ENCODE measurements at regions not wholly inside any gene's neighbourhood (a gene's known extent, or its start where the extent isn't known, plus 50 kb on each side); places are given as distances from the start of the nearest gene placed in this dataset.

- Histone ChIP-seq H3K4me3 (no peak overlapping the region), H3K9me3 (no peaks in the 10 kb centered on the region), H3K36me3 (no peaks in the 10 kb centered on the region), H3K27me3 (no peaks in the 10 kb centered on the region), H3K9ac (no peak overlapping the region), H3K27ac (no peak overlapping the region), H3K4me2 (no peak overlapping the region), H3K4me1 (peaks cover 5% of the 10 kb centered on the region; the same call in 1 of the 2 replicates), H4K20me1 (no peaks in the 10 kb centered on the region)
- no peak for TF ChIP-seq Cebpa-rat (IDR thresholded peaks at IDR 0.05)
These were observed 444.5 kb downstream of the CMPK2 start for GRCh38 chr2:6421138-6421730.

GRCh38 chr2:6421888-6422287 lies 443.8 kb downstream of the CMPK2 start:
- Histone ChIP-seq H3K9me3 (no peaks in the 10 kb centered on the region), H3K4me2 (no peak overlapping the region), H4K20me1 (no peaks in the 10 kb centered on the region), H3K36me3 (no peaks in the 10 kb centered on the region), H3K4me3 (no peak overlapping the region), H3K27ac (no peak overlapping the region), H3K27me3 (no peaks in the 10 kb centered on the region), H3K9ac (no peak overlapping the region), H3K4me1 (peaks cover 5% of the 10 kb centered on the region; the same call in 1 of the 2 replicates)
- no peak for TF ChIP-seq Cebpa-rat (IDR thresholded peaks at IDR 0.05)

- no peak overlapping the region for H3K9ac ChIP-seq
- no peak overlapping the region for H3K4me2 ChIP-seq
- H3K36me3 ChIP-seq, result no peaks in the 10 kb centered on the region
- no peak overlapping the region for H3K4me3 ChIP-seq
- H3K4me1 ChIP-seq, result peaks cover 5% of the 10 kb centered on the region; the same call in 1 of the 2 replicates
- no peak overlapping the region for H3K27ac ChIP-seq
- H4K20me1 ChIP-seq, result no peaks in the 10 kb centered on the region
- no peaks in the 10 kb centered on the region for H3K27me3 ChIP-seq
- H3K9me3 ChIP-seq, result no peaks in the 10 kb centered on the region
- no peak for TF ChIP-seq Cebpa-rat (IDR thresholded peaks at IDR 0.05)
These were observed 442.6 kb downstream of the CMPK2 start for GRCh38 chr2:6423157-6423556.

GRCh38 chr2:6423944-6424343 lies 441.8 kb downstream of the CMPK2 start:
- H3K4me3 ChIP-seq, result no peak overlapping the region
- H3K4me2 ChIP-seq, result no peak overlapping the region
- H3K27me3 ChIP-seq, result no peaks in the 10 kb centered on the region

GRCh38 chr2:6425032-6425431 lies 440.7 kb downstream of the CMPK2 start:
- Histone ChIP-seq H3K4me1 (no peaks in the 10 kb centered on the region), H3K27me3 (no peaks in the 10 kb centered on the region), H4K20me1 (no peaks in the 10 kb centered on the region), H3K36me3 (no peaks in the 10 kb centered on the region), H3K9me3 (no peaks in the 10 kb centered on the region), H3K27ac (no peak overlapping the region), H3K4me2 (no peak overlapping the region), H3K4me3 (no peak overlapping the region), H3K9ac (no peak overlapping the region)
- TF ChIP-seq Cebpa-rat (IDR thresholded peaks at IDR 0.05), result no peak

More at GRCh38 chr2:6423944-6424343, 441.8 kb downstream of the CMPK2 start:
- Histone ChIP-seq H4K20me1 (no peaks in the 10 kb centered on the region), H3K4me1 (no peaks in the 10 kb centered on the region), H3K36me3 (no peaks in the 10 kb centered on the region), H3K9ac (no peak overlapping the region), H3K27ac (no peak overlapping the region), H3K9me3 (no peaks in the 10 kb centered on the region)
- no peak for TF ChIP-seq Cebpa-rat (IDR thresholded peaks at IDR 0.05)

GRCh38 chr2:6429210-6429986 lies 436.3 kb downstream of the CMPK2 start:
- H3K9ac ChIP-seq, result no peak overlapping the region
- H3K4me2 ChIP-seq, result no peak overlapping the region
- no peaks in the 10 kb centered on the region for H3K4me1 ChIP-seq
- H3K36me3 ChIP-seq, result no peaks in the 10 kb centered on the region
- H4K20me1 ChIP-seq, result no peaks in the 10 kb centered on the region
- no peaks in the 10 kb centered on the region for H3K27me3 ChIP-seq
- TF ChIP-seq Cebpa-rat (IDR thresholded peaks at IDR 0.05), result no peak
- H3K9me3 ChIP-seq, result no peaks in the 10 kb centered on the region
- H3K4me3 ChIP-seq, result no peak overlapping the region
- H3K27ac ChIP-seq, result no peak overlapping the region

- H3K36me3 ChIP-seq, result no peaks in the 10 kb centered on the region
- no peaks in the 10 kb centered on the region for H3K9me3 ChIP-seq
- H4K20me1 ChIP-seq, result no peaks in the 10 kb centered on the region
- no peak for TF ChIP-seq Cebpa-rat (IDR thresholded peaks at IDR 0.05)
- no peak overlapping the region for H3K9ac ChIP-seq
- H3K27ac ChIP-seq, result no peak overlapping the region
- H3K4me3 ChIP-seq, result no peak overlapping the region
- H3K4me2 ChIP-seq, result no peak overlapping the region
- H3K27me3 ChIP-seq, result no peaks in the 10 kb centered on the region
- H3K4me1 ChIP-seq, result no peaks in the 10 kb centered on the region
These were observed 431.3 kb downstream of the CMPK2 start for GRCh38 chr2:6434438-6434837.

GRCh38 chr2:6441800-6442199 lies 423.9 kb downstream of the CMPK2 start:
- Histone ChIP-seq H3K27ac (no peak overlapping the region), H3K4me2 (no peak overlapping the region), H3K4me3 (no peak overlapping the region), H3K9ac (no peak overlapping the region), H3K27me3 (no peaks in the 10 kb centered on the region), H3K9me3 (no peaks in the 10 kb centered on the region), H4K20me1 (no peaks in the 10 kb centered on the region), H3K4me1 (no peaks in the 10 kb centered on the region), H3K36me3 (no peaks in the 10 kb centered on the region)
- no peak for TF ChIP-seq Cebpa-rat (IDR thresholded peaks at IDR 0.05)

GRCh38 chr2:6442252-6442985 lies 423.3 kb downstream of the CMPK2 start:
- Histone ChIP-seq H3K9ac (no peak overlapping the region), H4K20me1 (no peaks in the 10 kb centered on the region), H3K36me3 (no peaks in the 10 kb centered on the region), H3K4me2 (no peak overlapping the region), H3K27ac (no peak overlapping the region), H3K9me3 (no peaks in the 10 kb centered on the region), H3K4me3 (no peak overlapping the region), H3K27me3 (no peaks in the 10 kb centered on the region), H3K4me1 (no peaks in the 10 kb centered on the region)
- no peak for TF ChIP-seq Cebpa-rat (IDR thresholded peaks at IDR 0.05)

Measured in BLaER1 (cell line).